Urinary bladder (tissue), 3 donors: ENCODE measurements at regions not wholly inside any gene's neighbourhood (a gene's known extent, or its start where the extent isn't known, plus 50 kb on each side); places are given as distances from the start of the nearest gene placed in this dataset.
"Not testable (repeated sequence)": the region's sequence is repeated elsewhere in the genome, so short reads cannot be mapped to it uniquely, and the experiment has no call there.

Experiments
- DNase-seq: peaks from one replicate; pipeline ENCODE4 v3.0.0-alpha.2; 2015; ENCODE audit errors: extremely low spot score
- H3K27ac ChIP-seq: one replicate; pipeline ENCODE4 v1.5.1; 2013; ENCODE audit warnings: low read depth, mild to moderate bottlenecking, moderate library complexity
- H3K36me3 ChIP-seq: one replicate; pipeline ENCODE4 v1.6.1; 2013; ENCODE audit warnings: mild to moderate bottlenecking, moderate library complexity; ENCODE audit not compliant: insufficient read depth
- H3K4me1 ChIP-seq: one replicate; pipeline ENCODE4 v1.6.1; 2013; ENCODE audit warnings: mild to moderate bottlenecking, moderate library complexity; ENCODE audit not compliant: insufficient read depth
- H3K4me3 ChIP-seq: one replicate; pipeline ENCODE4 v1.5.1; 2013; ENCODE audit warnings: low read depth, low read length
- WGBS: extraction: QIAGEN DNeasy Blood & Tissue Kit; methylation state at CpG from one replicate; pipeline ENCODE4 v1.1.7; 2013; 5-methylcytosine and 5-hydroxymethylcytosine counted together
- donor health status: healthy with polysubstance abuse.
- donor health status: healthy.

GRCh38 chr13:48866249-48866648 lies 109.5 kb upstream of the FNDC3A start:
- WGBS: 23% methylated on average over 6 of the region's 6 CpGs
- DNase-seq: no peak
- H3K36me3 ChIP-seq: no peaks in the 10 kb centered on the region
- no peak overlapping the region for H3K4me3 ChIP-seq
- no peaks in the 10 kb centered on the region for H3K4me1 ChIP-seq
- H3K27ac ChIP-seq: no peak overlapping the region

GRCh38 chr13:48873081-48873480 lies 102.6 kb upstream of the FNDC3A start:
- Histone ChIP-seq H3K27ac (no peak overlapping the region), H3K36me3 (no peaks in the 10 kb centered on the region), H3K4me3 (no peak overlapping the region), H3K4me1 (no peaks in the 10 kb centered on the region)
- no peak for DNase-seq
- 46% methylated on average over 1 of the region's 1 CpG for WGBS

- no peaks in the 10 kb centered on the region for H3K36me3 ChIP-seq
- H3K4me1 ChIP-seq: no peaks in the 10 kb centered on the region
- H3K4me3 ChIP-seq: no peak overlapping the region
- WGBS: 43% methylated on average over 2 of the region's 2 CpGs
- H3K27ac ChIP-seq: no peak overlapping the region
- no peak for DNase-seq
Measured at GRCh38 chr13:48873587-48873986, 102.1 kb upstream of the FNDC3A start.

- Histone ChIP-seq H3K4me1 (no peaks in the 10 kb centered on the region), H3K4me3 (no peak overlapping the region), H3K36me3 (no peaks in the 10 kb centered on the region), H3K27ac (no peak overlapping the region)
- no peak for DNase-seq
- 37% methylated on average over 3 of the region's 3 CpGs for WGBS
Measured at GRCh38 chr13:48874165-48874564, 101.5 kb upstream of the FNDC3A start.

- WGBS: 39% methylated on average over 4 of the region's 4 CpGs
- no peak for DNase-seq
Measured at GRCh38 chr13:48875047-48875446, 100.7 kb upstream of the FNDC3A start.

GRCh38 chr13:48876289-48876688 lies 99.4 kb upstream of the FNDC3A start:
- no peak overlapping the region for H3K4me3 ChIP-seq
- no peak for DNase-seq

More at GRCh38 chr13:48875047-48875446, 100.7 kb upstream of the FNDC3A start:
- Histone ChIP-seq H3K4me3 (no peak overlapping the region), H3K36me3 (no peaks in the 10 kb centered on the region), H3K4me1 (no peaks in the 10 kb centered on the region), H3K27ac (no peak overlapping the region)

GRCh38 chr13:48879432-48879831 lies 96.3 kb upstream of the FNDC3A start:
- Histone ChIP-seq H3K27ac (no peak overlapping the region), H3K4me1 (no peaks in the 10 kb centered on the region), H3K36me3 (no peaks in the 10 kb centered on the region), H3K4me3 (no peak overlapping the region)
- no peak for DNase-seq
- WGBS: 52% methylated on average over 2 of the region's 2 CpGs

More at GRCh38 chr13:48876289-48876688, 99.4 kb upstream of the FNDC3A start:
- Histone ChIP-seq H3K4me1 (no peaks in the 10 kb centered on the region), H3K36me3 (no peaks in the 10 kb centered on the region), H3K27ac (no peak overlapping the region)

GRCh38 chr13:48879854-48880253 lies 95.9 kb upstream of the FNDC3A start:
- no peak overlapping the region for H3K27ac ChIP-seq
- H3K36me3 ChIP-seq: no peaks in the 10 kb centered on the region
- 57% methylated on average over 7 of the region's 7 CpGs for WGBS
- DNase-seq: no peak
- no peaks in the 10 kb centered on the region for H3K4me1 ChIP-seq
- H3K4me3 ChIP-seq: no peak overlapping the region

- not testable (repeated sequence) for DNase-seq, H3K4me1 ChIP-seq, H3K27ac ChIP-seq, H3K36me3 ChIP-seq, H3K4me3 ChIP-seq
- WGBS: 90% methylated on average over 1 of the region's 1 CpG
Measured at GRCh38 chr13:48883786-48884185, 91.9 kb upstream of the FNDC3A start.

GRCh38 chr13:48885027-48885395 lies 90.7 kb upstream of the FNDC3A start:
- no peak for DNase-seq
- no peaks in the 10 kb centered on the region for H3K4me1 ChIP-seq
- H3K36me3 ChIP-seq: no peaks in the 10 kb centered on the region
- no peak overlapping the region for H3K4me3 ChIP-seq
- no peak overlapping the region for H3K27ac ChIP-seq

GRCh38 chr13:48888613-48889012 lies 87.1 kb upstream of the FNDC3A start:
- no peaks in the 10 kb centered on the region for H3K4me1 ChIP-seq
- DNase-seq: no peak
- no peak overlapping the region for H3K4me3 ChIP-seq
- H3K36me3 ChIP-seq: no peaks in the 10 kb centered on the region
- 88% methylated on average over 5 of the region's 5 CpGs for WGBS
- no peak overlapping the region for H3K27ac ChIP-seq

- Histone ChIP-seq H3K4me1 (no peaks in the 10 kb centered on the region), H3K27ac (no peak overlapping the region), H3K4me3 (no peak overlapping the region), H3K36me3 (no peaks in the 10 kb centered on the region)
- DNase-seq: no peak
- 49% methylated on average over 3 of the region's 3 CpGs for WGBS
Measured at GRCh38 chr13:48890391-48890790, 85.3 kb upstream of the FNDC3A start.

- H3K4me1 ChIP-seq: no peaks in the 10 kb centered on the region
- DNase-seq: no peak
- 76% methylated on average over 3 of the region's 3 CpGs for WGBS
- no peak overlapping the region for H3K27ac ChIP-seq
- no peak overlapping the region for H3K4me3 ChIP-seq
- no peaks in the 10 kb centered on the region for H3K36me3 ChIP-seq
Measured at GRCh38 chr13:48891586-48891985, 84.1 kb upstream of the FNDC3A start.

GRCh38 chr13:48892053-48892687 lies 83.5 kb upstream of the FNDC3A start:
- H3K4me3 ChIP-seq: no peak overlapping the region
- DNase-seq: no peak
- H3K36me3 ChIP-seq: no peaks in the 10 kb centered on the region
- 50% methylated on average over 2 of the region's 2 CpGs for WGBS
- H3K27ac ChIP-seq: no peak overlapping the region
- H3K4me1 ChIP-seq: no peaks in the 10 kb centered on the region

- WGBS: 85% methylated on average over 3 of the region's 3 CpGs
- Histone ChIP-seq H3K36me3 (no peaks in the 10 kb centered on the region), H3K27ac (no peak overlapping the region)
Measured at GRCh38 chr13:48892688-48893075, 83.0 kb upstream of the FNDC3A start.

More at GRCh38 chr13:48892688-48893075, 83.0 kb upstream of the FNDC3A start:
- no peak overlapping the region for H3K4me3 ChIP-seq
- DNase-seq: no peak
- H3K4me1 ChIP-seq: no peaks in the 10 kb centered on the region
